Cardiac fibroblast (primary cell): ENCODE measurements at regions not wholly inside any gene's neighbourhood (a gene's known extent, or its start where the extent isn't known, plus 50 kb on each side); places are given as distances from the start of the nearest gene placed in this dataset.
A peak's percentile ranks its signal among the peaks of the same experiment; 100 is the strongest.

Experiments
- DNase-seq, 2 donors: peaks; one replicate each; pipeline versions ENCODE4 v3.0.0 to v3.0.0-alpha.2; 2010; ENCODE audit warnings: low read depth in 2 of 2
- H3K4me3 ChIP-seq, 2 donors: replicated peaks in 1 of 2; 1 replicate in 1 of 2; 2 replicates in 1 of 2; pipeline ENCODE4 v1.5.1; 2011; ENCODE audit warnings: low read depth in 2 of 2, low read length in 2 of 2, mild to moderate bottlenecking in 2 of 2, moderate library complexity in 1 of 2
- CTCF ChIP-seq: IDR thresholded peaks from one replicate; pipeline ENCODE4 v1.5.1; 2011; ENCODE audit warnings: low read depth, mild to moderate bottlenecking, low read length, inconsistent platforms

- no peak overlapping the region for H3K4me3 ChIP-seq
- TF ChIP-seq CTCF: no peak
- DNase-seq: no peak
These were observed 329.3 kb upstream of the NOCT start for GRCh38 chr4:138686106-138686835.

- no peak overlapping the region for H3K4me3 ChIP-seq
- no peak for TF ChIP-seq CTCF
- no peak for DNase-seq
These were observed 330.3 kb upstream of the NOCT start for GRCh38 chr4:138685316-138685715.

GRCh38 chr4:138680989-138681604 lies 334.5 kb upstream of the NOCT start:
- H3K4me3 ChIP-seq: no peak overlapping the region
- peak; percentile 78 for TF ChIP-seq CTCF
- peak; percentile 79 to 83 for DNase-seq

- H3K4me3 ChIP-seq: no peak overlapping the region
- DNase-seq: peak in 1 of 2 donors; percentile 38
- no peak for TF ChIP-seq CTCF
These were observed 335.3 kb upstream of the NOCT start for GRCh38 chr4:138680256-138680655.

GRCh38 chr4:138678985-138679746 lies 336.4 kb upstream of the NOCT start:
- no peak for DNase-seq
- TF ChIP-seq CTCF: no peak

GRCh38 chr4:138677748-138678147 lies 337.8 kb upstream of the NOCT start:
- no peak for DNase-seq
- no peak overlapping the region for H3K4me3 ChIP-seq
- no peak for TF ChIP-seq CTCF

More at GRCh38 chr4:138678985-138679746, 336.4 kb upstream of the NOCT start:
- no peak overlapping the region for H3K4me3 ChIP-seq
